SKM-1 (cell line): ENCODE measurements at regions not wholly inside any gene's neighbourhood (a gene's known extent, or its start where the extent isn't known, plus 50 kb on each side); places are given as distances from the start of the nearest gene placed in this dataset.

Experiments
- DNase-seq: peaks from one replicate; lab custom pipeline; 2025; ENCODE audit not compliant: unreplicated experiment; lab: John Stamatoyannopoulos, UW

DNA sequence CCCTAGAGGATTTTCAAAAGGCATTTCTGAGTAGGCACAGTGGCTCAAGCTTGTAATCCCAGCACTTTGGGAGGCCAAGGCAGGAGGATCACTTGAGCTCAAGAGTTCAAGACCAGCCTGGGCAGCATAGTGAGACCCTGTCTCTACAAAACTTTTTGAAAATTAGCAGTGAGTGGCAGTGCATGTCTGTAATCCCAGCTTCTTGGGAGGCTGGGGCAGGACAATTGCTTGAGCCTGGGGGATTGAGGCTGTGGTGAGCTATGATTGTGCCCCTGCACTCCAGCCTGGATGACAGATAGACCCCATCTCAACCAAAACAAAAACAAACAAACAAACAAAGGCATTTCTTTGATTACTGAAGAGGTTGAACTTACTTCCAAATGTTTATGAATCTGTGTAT lies 201.4 kb downstream of the KIF26A start:
- no peak for DNase-seq

DNA sequence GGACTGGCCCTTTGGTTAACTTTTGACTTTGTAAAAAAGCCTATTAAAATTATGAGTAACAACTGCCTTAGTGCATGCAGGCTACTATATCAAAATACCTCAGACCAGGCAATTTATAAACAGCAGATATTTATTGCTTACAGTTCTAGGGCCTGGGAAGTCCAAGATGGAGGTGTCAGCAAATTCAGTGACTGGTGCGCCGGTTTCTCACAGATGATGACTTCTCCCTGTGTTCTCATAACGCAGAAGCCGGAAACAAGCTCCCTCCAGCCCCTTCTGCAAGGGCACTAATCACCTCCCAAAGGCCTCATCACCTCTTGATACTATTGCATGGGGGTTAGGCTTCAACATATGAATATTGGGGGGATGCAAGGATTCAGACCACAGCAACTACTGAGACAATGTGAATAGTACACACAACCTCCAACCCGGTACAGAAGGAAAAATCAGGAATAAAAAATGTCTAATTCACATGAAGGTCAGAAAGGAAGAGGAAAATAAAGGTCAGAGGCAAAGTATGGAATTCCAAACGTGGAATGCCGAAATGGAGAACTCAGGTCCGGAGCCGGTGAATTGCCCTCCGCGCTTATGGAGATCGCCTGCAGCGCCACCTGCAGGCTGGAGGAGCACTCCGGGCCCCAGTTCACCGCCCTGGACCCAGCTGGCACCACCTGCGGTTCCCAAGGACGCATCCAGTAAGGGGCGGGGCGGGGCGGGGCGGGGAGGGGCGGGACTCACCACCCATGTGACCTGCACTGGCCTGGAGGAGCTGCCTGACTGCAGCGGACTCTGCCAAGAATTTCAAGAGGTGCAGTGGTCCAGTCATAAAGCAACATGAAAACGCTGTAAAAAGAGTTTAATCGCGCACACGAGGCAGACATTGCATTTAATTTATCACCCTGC lies 203.4 kb downstream of the KIF26A start:
- no peak for DNase-seq

DNA sequence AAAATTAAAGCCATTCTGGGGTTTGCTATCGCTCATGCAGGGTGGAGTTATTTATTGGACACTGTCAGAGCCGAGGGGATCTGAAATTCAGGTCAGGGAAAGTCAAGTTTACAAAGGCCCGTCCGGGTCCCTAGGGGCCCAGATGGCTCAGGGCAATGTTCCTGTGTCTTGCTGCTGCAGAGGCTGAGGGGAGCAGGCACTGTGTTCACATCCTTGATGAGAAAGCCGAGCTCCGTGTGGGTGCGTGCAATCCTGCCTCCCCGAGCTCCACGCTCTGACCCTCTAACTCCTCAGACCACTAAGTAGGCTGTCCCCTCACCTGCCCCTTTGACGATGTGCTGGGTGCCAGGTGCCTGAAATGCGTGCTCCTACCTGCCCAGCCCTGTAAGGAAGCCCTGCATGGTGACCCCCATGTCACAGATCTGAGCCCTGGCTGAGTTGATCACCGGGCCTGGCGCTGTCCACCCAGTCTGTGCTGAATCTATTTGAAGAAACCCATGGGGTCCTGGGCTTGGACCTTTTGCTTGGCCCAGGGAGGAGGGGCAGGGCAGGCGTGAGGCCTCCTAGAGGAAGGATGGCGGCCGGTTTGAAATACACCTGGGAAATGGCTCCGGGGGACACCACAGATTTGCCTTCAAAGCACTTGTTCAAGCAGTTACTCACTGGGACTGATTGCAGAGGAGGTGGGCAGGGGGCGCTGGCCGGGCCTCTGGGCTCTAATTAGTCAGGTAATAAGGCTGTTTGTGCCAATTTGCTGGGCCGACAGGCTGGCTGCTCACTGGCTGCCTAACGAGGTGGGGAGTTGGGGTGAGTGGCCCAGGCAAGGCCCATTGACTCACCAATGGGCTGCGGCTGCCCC lies 204.3 kb downstream of the KIF26A start:
- no peak for DNase-seq

DNA sequence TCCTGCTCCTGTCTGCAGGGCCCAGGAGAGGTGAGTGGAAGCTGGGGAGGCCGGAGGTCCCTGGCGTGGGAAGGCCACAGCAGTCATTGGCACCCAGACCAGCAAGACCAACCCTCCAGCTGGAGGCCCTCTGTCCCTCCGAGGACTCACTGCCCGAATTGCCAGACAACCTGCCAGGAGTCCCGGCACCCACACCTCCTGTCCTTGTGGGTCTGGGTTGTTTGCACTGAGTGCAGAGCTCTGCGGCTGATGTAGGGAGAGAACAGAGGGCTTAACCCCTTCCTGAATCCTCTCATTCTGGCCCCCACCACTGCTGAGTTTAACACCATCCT lies 204.9 kb downstream of the KIF26A start:
- DNase-seq: no peak

DNA sequence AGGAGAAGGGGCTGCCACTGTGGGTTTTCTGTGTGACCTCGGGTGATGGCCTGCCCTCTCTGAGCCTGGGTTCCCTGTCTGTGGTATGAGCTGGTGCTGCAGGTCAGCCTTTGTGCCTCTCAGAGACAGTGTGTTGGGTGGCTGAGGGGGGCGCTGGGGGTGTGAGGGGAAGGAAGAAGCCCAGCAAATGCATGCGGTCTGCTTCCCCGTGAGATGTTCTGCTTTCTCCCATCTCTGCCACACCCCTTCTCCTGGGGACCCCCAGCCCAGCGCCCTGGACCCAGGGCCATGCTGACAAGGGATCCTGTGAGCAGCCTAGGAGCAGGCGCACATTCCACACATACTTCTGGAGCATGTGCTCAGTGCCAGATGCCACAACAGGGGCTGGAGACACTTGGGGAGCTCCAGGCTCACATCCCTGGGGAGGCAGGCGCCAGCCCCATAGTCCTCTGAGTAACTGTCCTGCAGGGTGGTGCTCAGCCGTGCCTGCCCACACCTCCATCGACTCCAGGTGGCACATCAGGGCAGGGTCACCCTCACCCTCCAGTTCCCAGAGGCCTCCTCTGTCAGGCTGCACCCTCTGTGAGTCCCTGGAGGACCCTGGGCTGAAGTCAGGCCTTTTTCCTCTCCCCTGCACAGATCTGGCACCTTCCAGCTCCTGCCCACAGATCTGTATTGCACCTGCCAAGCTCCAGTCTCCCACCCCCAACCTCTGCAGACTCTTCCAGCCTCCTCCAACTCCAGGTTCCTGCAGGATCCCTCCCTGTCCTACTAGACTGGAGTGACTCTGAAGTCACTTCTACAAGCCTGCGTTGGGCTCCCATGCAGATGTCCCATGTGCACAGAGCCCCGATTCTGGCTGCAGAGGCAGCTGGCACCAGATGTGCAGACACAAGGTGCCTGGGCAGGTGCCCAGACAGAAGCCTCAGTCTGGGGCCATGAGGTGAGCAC lies 205.6 kb downstream of the KIF26A start:
- no peak for DNase-seq

DNA sequence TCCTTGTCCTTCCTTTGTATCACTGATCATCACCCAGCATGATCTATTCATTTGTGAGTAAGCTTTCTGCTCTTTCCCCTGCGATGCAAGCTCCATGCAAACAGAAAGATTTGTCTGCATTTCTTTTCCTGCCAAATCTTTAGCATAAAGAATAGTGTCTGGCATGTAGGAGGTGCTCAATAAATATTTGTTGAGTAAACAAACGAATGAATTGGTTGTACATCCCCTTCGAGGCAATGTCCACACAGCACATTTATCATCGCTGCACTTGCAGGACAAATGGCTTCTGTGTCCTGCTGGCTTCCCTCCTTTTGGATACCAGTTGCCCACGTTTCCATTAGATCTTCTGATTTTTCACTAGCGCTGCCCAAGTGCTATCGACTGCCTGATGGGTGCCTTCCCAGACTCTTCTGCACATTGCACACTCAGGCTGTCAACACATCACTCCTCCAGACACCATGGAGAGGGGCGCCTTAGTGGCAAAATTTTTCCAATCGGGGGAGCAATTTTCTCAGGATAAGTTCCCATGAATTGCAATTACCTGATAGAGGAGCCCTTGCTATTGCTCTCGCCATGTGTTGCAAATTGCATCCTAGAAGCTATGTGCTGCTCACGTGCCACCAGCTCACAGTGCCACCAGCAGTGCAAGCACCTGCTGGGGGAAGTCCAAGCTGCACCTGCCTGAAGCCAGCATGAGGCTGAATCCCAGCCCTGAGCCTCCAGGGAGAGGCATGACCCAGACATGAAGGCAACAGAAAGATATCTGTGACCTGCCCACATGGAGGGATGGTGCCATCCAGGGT lies 206.6 kb downstream of the KIF26A start:
- DNase-seq: no peak

DNA sequence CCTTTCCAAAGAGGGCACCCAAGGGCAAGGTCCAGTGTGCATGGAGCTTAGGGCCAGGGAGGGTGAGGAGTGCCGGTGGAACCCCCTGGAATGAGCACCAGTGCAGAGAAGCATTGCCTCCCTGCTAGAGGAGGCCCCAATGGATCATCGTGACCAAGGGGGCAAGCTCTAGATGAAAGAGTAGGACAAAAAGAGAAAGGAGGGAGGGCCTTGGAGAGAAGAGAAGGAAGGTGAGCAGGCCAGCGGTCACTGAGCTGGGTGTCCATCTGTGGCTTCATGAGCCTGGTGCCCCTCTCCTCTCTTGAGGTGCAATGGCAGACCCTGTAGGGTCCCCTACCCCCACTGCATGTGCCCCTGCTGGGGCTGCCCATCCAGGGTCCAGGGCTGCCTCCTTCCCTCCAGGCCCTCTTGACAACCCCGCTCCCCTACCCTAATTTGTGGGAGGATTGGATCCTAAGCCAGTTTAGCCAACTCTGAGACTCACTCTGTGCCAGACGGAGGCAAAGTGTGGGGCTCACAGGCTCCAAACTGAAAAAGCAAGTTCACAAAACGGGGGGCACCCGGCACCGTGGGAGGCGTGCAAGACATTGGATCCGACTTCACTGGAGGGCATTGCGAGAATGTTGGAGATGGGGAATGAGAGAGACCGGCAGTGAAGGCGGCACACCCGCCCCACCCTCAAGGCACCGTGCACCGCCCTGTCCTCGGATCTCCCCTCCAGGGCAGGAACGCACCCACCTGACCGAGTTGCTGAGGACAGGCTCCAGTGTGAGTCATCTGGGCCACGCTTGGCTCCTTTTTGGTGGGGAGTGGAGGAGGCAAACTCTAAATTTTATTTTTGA lies 207.5 kb downstream of the KIF26A start:
- no peak for DNase-seq

DNA sequence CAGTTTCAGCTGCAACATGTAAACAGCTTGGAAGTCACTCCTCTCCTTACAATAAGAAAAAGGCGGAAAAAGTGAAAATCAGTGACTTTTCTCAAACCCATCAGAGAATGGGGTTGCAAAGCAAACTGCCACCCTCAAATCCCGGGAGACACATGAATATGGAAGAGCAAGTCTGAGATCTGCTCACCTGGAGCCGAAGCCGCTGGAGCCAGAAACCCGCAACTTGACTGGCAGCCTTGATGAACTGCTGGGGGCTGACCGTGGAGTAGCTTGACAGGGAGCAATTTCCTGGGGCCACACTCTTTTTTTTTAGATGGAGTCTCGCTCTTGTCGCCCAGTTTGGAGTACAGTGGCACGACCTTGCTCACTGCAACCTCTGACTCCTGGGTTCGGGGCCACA lies 208.2 kb downstream of the KIF26A start:
- no peak for DNase-seq

DNA sequence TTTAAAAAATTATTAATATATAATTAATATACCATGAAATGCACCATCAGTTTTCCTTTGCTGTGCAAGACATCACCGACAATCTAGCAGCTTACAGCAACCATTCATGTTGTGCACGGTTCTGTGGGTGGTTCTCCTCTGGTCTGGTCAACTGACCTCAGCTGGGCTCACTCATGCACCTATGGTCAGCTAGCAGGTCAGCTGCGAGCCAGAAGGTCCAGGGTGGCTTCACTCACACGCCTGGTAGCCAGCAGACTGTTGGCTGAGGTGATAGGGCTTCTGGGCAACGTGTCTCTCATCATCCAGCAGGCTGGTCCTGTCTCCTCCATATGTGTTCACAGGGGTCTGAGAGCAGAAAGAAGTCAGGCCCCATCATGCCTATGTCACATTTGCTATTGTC lies 210.4 kb downstream of the KIF26A start:
- no peak for DNase-seq

DNA sequence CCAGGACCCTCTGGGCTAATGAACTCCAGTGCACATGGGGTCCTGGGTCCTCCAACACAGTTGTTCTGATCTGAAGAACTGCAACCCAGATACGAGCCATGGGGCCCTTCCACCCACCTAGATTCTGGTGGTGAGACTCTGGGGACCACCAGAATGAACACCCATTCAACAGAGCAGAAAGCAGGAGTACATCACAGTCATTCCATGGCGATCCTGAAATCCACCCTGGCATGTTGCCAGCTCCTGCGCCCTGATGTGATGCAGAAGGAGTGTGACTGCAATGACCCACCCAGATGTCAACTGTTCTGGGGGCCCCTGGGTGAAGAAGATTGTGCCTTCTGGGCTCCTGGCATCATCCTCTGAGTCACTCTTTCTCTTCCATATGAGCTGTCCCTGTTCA lies 211.6 kb downstream of the KIF26A start:
- DNase-seq: no peak

DNA sequence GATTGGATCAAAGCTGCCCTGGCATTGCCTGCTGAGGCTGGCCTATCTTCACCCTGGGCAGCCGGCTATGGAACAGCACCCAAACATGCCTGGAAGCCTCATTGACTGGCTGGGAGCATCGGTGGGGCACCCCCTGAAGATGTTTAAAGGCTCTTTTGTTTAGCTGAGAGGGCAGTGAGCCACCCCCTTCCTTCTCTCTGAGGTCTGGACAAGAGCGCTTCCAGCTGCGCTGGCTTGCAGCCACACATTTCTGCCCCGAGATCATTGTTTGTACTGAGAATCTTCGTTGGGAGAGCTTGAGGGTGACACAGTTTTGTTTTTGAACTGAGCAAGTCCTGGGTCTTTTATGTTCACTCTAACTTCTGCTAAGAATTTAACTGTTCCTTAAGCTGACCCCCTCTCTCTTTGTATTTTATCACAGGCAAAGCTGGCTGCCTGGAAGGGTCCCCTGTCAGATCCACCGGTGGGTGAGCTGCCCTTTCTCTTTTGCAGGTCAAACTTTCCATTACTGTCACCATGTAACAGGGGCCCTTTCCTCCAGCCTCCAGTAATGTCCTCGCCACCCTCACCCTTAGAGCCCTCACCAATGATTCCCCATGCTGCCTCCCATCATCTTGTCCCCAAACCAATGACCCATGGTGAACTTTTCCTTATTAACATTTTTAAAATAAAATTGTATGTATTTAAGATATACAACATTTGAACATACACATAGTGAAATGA lies 212.2 kb downstream of the KIF26A start:
- no peak for DNase-seq

DNA sequence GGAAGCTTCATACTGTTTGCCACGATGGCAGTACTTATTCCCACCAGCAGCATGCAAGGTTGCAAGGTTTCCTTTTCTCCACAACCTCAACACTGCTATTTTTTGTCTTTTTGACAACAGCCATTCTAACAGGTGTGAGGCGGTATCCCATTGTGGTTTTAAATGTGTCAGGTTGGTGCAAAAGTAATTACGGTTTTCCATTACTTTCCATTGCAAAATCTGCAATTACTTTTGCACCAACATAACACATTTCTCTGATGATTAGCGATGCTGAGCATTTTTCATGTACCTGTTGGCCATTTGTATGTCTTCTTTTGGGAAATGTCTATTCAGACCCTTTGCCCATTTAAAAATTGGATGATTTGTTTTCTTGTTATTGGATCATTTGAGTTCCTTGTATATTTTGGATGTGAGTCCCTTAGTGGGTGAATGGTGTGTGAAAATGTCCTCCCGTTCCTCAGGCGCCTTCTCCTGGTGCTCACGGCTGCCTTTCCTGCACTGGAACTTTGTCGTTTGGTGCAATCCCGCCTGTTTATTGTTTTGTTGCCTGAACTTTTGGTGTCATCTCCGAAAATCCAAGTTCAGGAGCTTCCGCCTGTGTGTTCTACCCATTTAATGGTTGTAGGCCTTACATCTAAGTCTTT lies 213.6 kb downstream of the KIF26A start:
- no peak for DNase-seq

DNA sequence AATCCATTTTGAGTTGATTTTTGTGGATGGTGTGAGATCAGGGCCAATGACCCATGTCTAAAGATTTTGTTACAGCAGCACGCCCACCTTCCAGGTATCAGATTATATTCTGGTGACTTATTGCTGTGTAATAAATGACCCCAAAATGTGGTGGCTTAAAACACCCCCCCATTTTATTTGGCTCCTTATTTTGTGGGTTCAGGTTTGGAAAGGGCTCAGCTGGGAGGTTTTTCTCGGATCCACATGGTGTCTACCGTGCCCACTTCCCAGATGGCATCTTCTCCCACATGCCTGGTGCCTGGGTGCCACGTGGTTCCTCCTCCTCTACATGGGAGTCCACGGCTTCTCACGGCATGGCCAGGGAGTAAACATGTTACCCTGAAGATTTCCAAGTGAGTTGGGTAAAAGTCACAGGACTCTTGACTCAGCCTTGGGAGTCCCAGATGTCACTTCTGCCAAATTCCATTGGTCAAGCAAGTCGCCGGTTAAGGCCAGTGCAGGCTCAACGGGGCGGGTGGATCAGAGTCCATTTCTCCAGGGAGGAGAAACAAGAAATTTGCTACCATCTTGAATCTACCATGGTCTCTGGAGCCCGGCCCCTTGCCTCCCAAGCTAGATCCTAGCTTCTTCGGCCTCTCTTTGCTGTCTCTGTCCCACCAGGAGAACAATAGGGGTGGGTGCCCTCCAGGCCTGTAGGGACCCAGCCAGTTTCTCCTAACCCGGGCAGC lies 214.3 kb downstream of the KIF26A start:
- DNase-seq: no peak

DNA sequence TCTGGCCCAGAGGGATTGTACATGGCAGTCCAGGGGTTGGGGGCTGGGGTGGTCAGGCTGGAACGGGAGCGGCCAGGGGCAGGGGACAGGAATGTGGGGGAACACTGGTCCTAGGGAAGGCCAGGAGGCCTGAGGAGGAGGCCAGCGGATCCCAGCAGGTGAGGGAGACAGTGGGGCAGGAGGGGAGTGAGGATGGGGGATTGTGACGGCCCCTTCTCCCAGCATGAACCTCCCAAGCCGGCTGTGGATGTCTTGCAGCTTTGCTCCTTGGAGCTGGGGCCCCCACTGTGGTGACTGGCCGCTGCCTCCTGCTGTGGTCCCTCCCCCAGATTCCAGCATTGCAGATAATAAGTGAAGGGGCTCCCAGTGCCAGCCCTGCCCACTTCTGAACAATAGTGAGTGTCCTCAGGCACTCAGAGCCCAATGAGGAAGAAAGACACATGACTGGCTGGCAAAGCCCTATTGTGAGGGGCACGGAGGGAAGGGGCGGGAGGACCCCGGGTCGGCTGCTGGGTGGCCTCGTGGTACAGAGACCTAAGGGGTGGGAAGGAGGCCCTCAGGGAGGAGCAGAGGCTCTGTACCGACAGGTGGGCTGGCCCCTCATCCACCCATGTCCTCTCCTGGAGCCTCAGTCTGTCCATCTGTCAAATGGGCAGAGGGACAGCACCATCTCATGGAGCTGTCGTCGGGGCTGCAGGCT lies 215.0 kb downstream of the KIF26A start:
- DNase-seq: no peak

DNA sequence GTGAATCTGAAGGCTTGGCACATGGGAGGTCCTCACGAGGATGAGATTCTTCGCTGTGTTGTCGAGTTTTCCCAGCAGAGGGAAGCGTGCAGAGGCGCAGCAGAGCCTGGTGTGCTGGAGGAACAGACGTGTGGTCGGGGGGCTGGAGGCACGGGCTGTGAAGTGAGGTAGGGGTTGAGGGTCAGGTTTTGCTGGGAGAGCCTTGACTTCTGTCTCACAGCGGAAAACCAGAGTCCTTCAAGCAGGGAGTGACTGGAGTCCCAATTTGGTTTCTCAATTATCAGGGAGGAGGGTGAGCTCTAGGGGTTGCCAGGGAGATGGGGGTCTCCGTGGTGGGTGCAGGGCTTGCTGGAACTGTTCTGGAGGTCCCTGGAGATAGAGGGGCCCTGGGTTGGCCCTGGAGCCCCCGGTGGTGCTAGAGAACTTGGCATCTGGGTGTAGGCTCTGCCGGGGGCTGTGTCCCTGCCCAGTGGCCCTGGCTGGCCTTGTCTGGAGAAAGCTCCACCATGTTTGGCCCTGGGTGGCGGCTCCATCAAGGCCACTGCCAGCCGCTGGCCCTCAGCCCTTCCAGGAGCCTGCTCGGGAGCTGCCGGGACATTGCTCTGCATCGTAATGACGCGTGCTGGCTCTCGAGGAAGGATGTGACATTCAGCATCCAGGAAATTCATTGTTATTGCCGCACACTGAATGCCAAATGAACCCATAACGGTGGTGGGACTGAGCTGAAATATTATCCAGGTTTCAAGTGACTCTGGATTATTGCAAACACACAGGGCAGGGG lies 215.7 kb downstream of the KIF26A start:
- no peak for DNase-seq
